BJ (cell line): ENCODE measurements at regions not wholly inside any gene's neighbourhood (a gene's known extent, or its start where the extent isn't known, plus 50 kb on each side); places are given as distances from the start of the nearest gene placed in this dataset.

ENCODE experiments used
- CTCF ChIA-PET: fragments of 350-600 bp; formaldehyde crosslinking; extraction: SDS; loops from one replicate; lab custom pipeline; 2021; ENCODE audit warnings: antibody characterized with exemption, inconsistent platforms; lab: Yijun Ruan, JAX
- POLR2A ChIA-PET: fragments of 300-600 bp; sonication (Branson Sonifier 250); formaldehyde crosslinking; extraction: SDS; loops from one replicate; lab custom pipeline; 2021; ENCODE audit warnings: antibody characterized with exemption; lab: Charles Lee
- DNase-seq: peaks from one replicate; pipeline ENCODE4 v3.0.0-alpha.2; 2011; ENCODE audit warnings: low read depth
- H3K27me3 ChIP-seq: 2 replicates; pipeline ENCODE4 v1.6.0; 2011; ENCODE audit warnings: low read length; ENCODE audit not compliant: control insufficient read depth, insufficient read depth
- H3K36me3 ChIP-seq: 2 replicates; pipeline ENCODE4 v1.5.1; 2011; ENCODE audit warnings: low read length; ENCODE audit not compliant: control insufficient read depth, insufficient read depth
- H3K4me3 ChIP-seq: 2 replicates; pipeline ENCODE4 v1.5.1; 2011; ENCODE audit warnings: low read depth, mild to moderate bottlenecking, control low read depth, low read length
- TF ChIP-seq, protein P1 (sequence below): IDR thresholded peaks from 2 replicates; pipeline ENCODE4 v1.5.1; 2011; ENCODE audit warnings: low read depth, mild to moderate bottlenecking, control low read depth, inconsistent platforms, low read length, moderate library complexity; ENCODE audit not compliant: insufficient read depth

DNA sequence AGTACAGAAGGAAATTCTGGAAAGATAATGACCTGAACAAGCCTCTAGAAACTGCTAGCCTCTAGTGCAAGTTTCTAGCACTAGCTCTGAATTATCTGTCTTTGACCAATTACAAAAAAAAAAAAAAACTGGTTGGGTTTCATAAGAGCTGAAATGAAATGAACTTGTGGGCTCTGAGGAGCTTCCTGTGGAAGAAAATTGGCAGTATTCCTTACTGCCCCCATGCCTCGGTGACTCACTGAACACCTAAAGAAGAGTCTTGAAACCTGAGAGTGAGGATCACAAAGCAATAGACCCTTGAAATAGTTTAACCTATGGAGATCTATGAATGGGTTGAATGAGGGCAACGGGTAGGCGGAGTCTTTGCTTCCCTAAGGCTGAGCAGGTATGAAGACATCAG is 263.6 kb upstream of the RASA1 start:
- ChIA-PET CTCF (interaction anchor here (0.7 to 0.8 kb wide), 2 partner anchors 21 to 30 kb away, joined by 3 read pairs; no protein-coding TSS in a partner anchor), POLR2A (no interaction called here)
- TF ChIP-seq, protein P1, sequence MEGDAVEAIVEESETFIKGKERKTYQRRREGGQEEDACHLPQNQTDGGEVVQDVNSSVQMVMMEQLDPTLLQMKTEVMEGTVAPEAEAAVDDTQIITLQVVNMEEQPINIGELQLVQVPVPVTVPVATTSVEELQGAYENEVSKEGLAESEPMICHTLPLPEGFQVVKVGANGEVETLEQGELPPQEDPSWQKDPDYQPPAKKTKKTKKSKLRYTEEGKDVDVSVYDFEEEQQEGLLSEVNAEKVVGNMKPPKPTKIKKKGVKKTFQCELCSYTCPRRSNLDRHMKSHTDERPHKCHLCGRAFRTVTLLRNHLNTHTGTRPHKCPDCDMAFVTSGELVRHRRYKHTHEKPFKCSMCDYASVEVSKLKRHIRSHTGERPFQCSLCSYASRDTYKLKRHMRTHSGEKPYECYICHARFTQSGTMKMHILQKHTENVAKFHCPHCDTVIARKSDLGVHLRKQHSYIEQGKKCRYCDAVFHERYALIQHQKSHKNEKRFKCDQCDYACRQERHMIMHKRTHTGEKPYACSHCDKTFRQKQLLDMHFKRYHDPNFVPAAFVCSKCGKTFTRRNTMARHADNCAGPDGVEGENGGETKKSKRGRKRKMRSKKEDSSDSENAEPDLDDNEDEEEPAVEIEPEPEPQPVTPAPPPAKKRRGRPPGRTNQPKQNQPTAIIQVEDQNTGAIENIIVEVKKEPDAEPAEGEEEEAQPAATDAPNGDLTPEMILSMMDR: no peak
- no peak for DNase-seq
- Histone ChIP-seq H3K4me3 (no peak overlapping the region), H3K27me3 (no peaks in the 10 kb centered on the region), H3K36me3 (no peaks in the 10 kb centered on the region)

DNA sequence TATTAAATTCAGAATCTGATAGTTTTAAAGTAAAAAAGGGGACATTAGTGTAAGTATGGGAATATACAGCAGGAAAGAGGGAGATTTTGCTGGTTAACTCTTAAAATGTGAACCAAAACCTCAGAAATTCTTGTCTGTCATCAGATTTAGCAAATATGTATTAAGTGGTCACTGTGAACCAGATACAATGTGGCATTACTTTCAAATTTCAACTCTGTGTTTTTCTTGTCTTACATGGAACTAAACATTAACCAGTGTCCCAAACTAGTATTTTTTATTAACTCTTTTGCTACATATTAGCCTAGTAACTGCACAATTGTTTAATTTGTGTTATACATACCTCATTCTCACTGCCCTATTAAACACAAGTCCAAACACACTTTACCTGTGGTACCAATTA is 259.9 kb upstream of the RASA1 start:
- CTCF ChIA-PET: interaction anchor here (1.0 to 1.5 kb wide), 2 partner anchors 128 to 293 kb away, joined by 3 to 7 read pairs; no protein-coding TSS in a partner anchor

DNA sequence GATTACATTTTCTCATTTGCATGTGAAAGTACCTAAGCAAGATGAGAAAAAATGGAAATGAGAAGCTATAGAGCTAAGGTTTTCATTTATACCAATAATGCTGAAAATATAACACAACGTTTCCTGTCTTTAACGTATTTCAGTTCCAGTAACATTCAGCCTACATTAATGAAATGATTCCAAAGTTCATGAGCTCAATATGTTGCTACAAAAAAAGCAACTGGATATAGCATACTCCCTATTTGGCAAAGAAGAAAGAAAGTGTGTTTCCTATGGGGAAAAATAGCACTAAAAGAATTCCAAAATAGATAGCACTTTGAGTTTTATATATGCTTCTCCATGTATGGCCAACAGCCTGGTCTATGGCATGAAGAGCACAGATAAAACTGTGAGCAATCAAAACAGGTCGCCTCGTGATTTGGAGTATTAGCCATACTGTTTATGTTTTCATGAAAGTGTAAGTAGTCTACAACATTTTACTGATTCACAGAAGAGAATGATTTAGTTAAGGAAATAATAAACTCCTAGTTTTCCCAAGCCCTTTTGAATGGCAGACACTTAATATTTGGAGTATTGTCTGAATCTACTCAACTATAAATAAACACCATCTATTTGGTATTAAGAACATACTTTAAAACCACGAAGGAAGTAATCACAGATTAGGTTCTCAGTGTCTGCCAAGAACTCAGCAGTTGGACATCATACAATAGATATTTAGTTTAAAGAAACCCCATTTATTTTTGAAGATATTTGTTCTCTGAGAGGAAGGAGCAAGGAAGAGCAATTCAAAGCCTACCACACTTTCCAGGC is 258.7 kb upstream of the RASA1 start:
- Histone ChIP-seq H3K36me3 (no peaks in the 10 kb centered on the region), H3K27me3 (no peaks in the 10 kb centered on the region), H3K4me3 (no peak overlapping the region)
- DNase-seq: no peak
- TF ChIP-seq, protein P1: no peak
- CTCF ChIA-PET: interaction anchor here (1.1 to 4.6 kb wide), 3 partner anchors 9 to 40 kb away, joined by 3 to 36 read pairs (median 3); no protein-coding TSS in a partner anchor
- POLR2A ChIA-PET: no interaction called here

More for the DNA sequence above, 259.9 kb upstream of the RASA1 start:
- H3K36me3 ChIP-seq: no peaks in the 10 kb centered on the region
- DNase-seq: no peak
- POLR2A ChIA-PET: no interaction called here
- no peak overlapping the region for H3K4me3 ChIP-seq
- TF ChIP-seq, protein P1: no peak
- H3K27me3 ChIP-seq: no peaks in the 10 kb centered on the region

DNA sequence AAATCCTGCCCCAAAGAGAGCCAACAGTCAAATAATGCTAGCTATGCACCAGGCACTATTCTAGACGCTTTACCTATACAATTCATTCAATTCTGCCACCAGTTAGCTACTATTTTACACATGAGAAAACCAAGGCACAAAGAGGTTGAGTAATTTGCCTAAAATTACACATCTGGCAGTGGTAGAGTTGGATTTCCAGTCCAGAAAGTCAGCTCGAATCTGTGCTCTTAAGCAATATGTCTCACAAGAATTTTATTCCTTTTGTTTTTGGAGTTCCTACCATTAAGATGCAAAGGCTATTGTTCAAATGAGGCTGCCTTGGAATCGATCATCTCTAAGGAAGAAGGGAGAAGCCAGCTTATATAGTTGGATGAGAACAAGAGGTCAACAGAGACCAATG is 256.9 kb upstream of the RASA1 start:
- TF ChIP-seq, protein P1: no peak
- ChIA-PET CTCF (interaction anchor here (1.2 to 5.5 kb wide), 4 partner anchors 41 to 133 kb away, joined by 3 to 49 read pairs (median 20); no protein-coding TSS in a partner anchor), POLR2A (no interaction called here)
- DNase-seq: no peak
- no peaks in the 10 kb centered on the region for H3K36me3 ChIP-seq
- H3K4me3 ChIP-seq: no peak overlapping the region
- H3K27me3 ChIP-seq: no peaks in the 10 kb centered on the region

DNA sequence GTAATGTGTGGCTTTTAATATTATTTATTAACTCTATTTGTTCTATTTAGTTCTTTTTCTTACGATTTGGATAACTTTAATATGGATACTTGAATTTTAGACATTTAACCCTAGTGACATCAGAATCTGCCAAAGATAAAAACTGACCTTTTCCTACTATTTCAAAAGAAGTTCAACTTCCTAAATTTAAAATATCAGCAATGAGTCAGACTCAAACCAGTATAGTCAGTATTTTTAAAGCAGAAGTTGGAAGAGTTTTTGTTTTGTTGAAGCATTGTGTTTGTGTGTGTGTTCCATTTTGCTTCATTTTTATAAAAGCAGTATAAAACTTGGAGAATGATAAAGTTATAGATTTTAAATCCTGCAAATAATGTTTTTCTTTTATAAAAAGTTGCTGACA is 251.8 kb upstream of the RASA1 start:
- Histone ChIP-seq H3K36me3 (no peaks in the 10 kb centered on the region), H3K4me3 (no peak overlapping the region), H3K27me3 (no peaks in the 10 kb centered on the region)
- TF ChIP-seq, protein P1: no peak
- ChIA-PET CTCF (interaction anchor here (0.9 kb wide), 1 partner anchor 45 kb away, joined by 3 read pairs; no protein-coding TSS in a partner anchor), POLR2A (no interaction called here)
- DNase-seq: no peak
